WTC11 (cell line): ENCODE measurements at regions not wholly inside any gene's neighbourhood (a gene's known extent, or its start where the extent isn't known, plus 50 kb on each side); places are given as distances from the start of the nearest gene placed in this dataset.

Experiments used
- ATAC-seq: fragments of 200-7000 bp; cut with Tn5 transposase; 2 replicates; pipeline ENCODE4 v1.10.0; 2021; ENCODE audit warnings: mild to moderate bottlenecking, moderate library complexity
- CTCF ChIA-PET: fragments of 300-600 bp; sonication (Branson Sonifier 250); formaldehyde crosslinking; loops from one replicate; lab custom pipeline; 2021; ENCODE audit warnings: antibody characterized with exemption; lab: Charles Lee
- POLR2A ChIA-PET: fragments of 350-600 bp; sonication (Branson Sonifier 250); formaldehyde crosslinking; loops from one replicate; lab custom pipeline; 2021; ENCODE audit warnings: antibody characterized with exemption; lab: Charles Lee
- DNase-seq: peaks from one replicate; pipeline ENCODE4 v3.0.0; 2021; ENCODE audit warnings: low spot score
- H3K27ac Mint-ChIP-seq: 2 replicates; pipeline ENCODE4 v1.8.0; 2021; ENCODE audit warnings: mixed read lengths
- H3K27me3 Mint-ChIP-seq: 2 replicates; pipeline ENCODE4 v1.8.0; 2021; ENCODE audit warnings: low read depth, mild to moderate bottlenecking, moderate library complexity, mixed read lengths
- H3K36me3 Mint-ChIP-seq: 2 replicates; pipeline ENCODE4 v1.8.0; 2021; ENCODE audit warnings: mixed read lengths
- H3K4me1 Mint-ChIP-seq: 2 replicates; pipeline ENCODE4 v1.8.0; 2022; ENCODE audit warnings: mixed read lengths
- H3K4me3 Mint-ChIP-seq: 2 replicates; pipeline ENCODE4 v1.8.0; 2021; ENCODE audit warnings: mild to moderate bottlenecking, moderate library complexity, mixed read lengths
- H3K9me3 Mint-ChIP-seq: 2 replicates; pipeline ENCODE4 v1.8.0; 2021; ENCODE audit warnings: mixed read lengths
- AFF4 ChIP-seq: sonication (generic); formaldehyde crosslinking; IDR thresholded peaks from 2 replicates; pipeline ENCODE4 v1.8.1; 2023; ENCODE audit warnings: mild to moderate bottlenecking, missing genetic modification reagents, borderline replicate concordance
- ATF1 ChIP-seq: sonication (generic); formaldehyde crosslinking; IDR thresholded peaks from 2 replicates; pipeline ENCODE4 v1.8.1; 2023; ENCODE audit warnings: mild to moderate bottlenecking, moderate library complexity, missing genetic modification reagents
- CREM ChIP-seq: sonication (generic); formaldehyde crosslinking; IDR thresholded peaks from 2 replicates; pipeline ENCODE4 v1.8.1; 2022; ENCODE audit warnings: mild to moderate bottlenecking, missing genetic modification reagents, moderate library complexity
- E2F4 ChIP-seq: sonication (generic); formaldehyde crosslinking; IDR thresholded peaks from 2 replicates; pipeline ENCODE4 v1.8.1; 2022; ENCODE audit warnings: low read depth, mild to moderate bottlenecking, moderate library complexity, missing genetic modification reagents, borderline replicate concordance
- ELF4 ChIP-seq: sonication (generic); formaldehyde crosslinking; IDR thresholded peaks from 2 replicates; pipeline ENCODE4 v1.8.1; 2022; ENCODE audit warnings: low read depth, mild to moderate bottlenecking, moderate library complexity, missing genetic modification reagents
- ETV6 ChIP-seq: sonication (generic); formaldehyde crosslinking; IDR thresholded peaks from 2 replicates; pipeline ENCODE4 v1.8.1; 2022; ENCODE audit warnings: mild to moderate bottlenecking, missing genetic modification reagents
- FOXK1 ChIP-seq: sonication (generic); formaldehyde crosslinking; IDR thresholded peaks from 2 replicates; pipeline ENCODE4 v1.8.0; 2022; ENCODE audit warnings: mild to moderate bottlenecking, moderate library complexity, missing genetic modification reagents
- FOXP1 ChIP-seq: sonication (generic); formaldehyde crosslinking; IDR thresholded peaks from 2 replicates; pipeline ENCODE4 v1.8.0; 2022; ENCODE audit warnings: missing genetic modification reagents, mild to moderate bottlenecking, moderate library complexity, borderline replicate concordance
- HMGA2 ChIP-seq: fragments of 250-450 bp; sonication (Bioruptor Pico); IDR thresholded peaks from 2 replicates; pipeline ENCODE4 v1.4.0; 2021; ENCODE audit warnings: mild to moderate bottlenecking, moderate library complexity
- HMGXB4 ChIP-seq: sonication (generic); formaldehyde crosslinking; IDR thresholded peaks from 2 replicates; pipeline ENCODE4 v1.8.1; 2023; ENCODE audit warnings: mild to moderate bottlenecking, moderate library complexity, missing genetic modification reagents
- MAX ChIP-seq: sonication (generic); formaldehyde crosslinking; IDR thresholded peaks from 2 replicates; pipeline ENCODE4 v1.8.0; 2022; ENCODE audit warnings: mild to moderate bottlenecking, missing genetic modification reagents
- PRRX2 ChIP-seq: fragments of 250-450 bp; sonication (Bioruptor Pico); IDR thresholded peaks from 2 replicates; pipeline ENCODE4 v1.8.0; 2021; ENCODE audit warnings: mild to moderate bottlenecking
- RORB ChIP-seq: fragments of 250-450 bp; sonication (Bioruptor Pico); IDR thresholded peaks from 2 replicates; pipeline ENCODE4 v1.9.0; 2021; ENCODE audit warnings: mild to moderate bottlenecking
- ZBTB21 ChIP-seq: sonication (generic); formaldehyde crosslinking; IDR thresholded peaks from 2 replicates; pipeline ENCODE4 v1.8.1; 2023; ENCODE audit warnings: mild to moderate bottlenecking, missing genetic modification reagents, borderline replicate concordance
- TF ChIP-seq, protein P1 (sequence below): sonication (generic); formaldehyde crosslinking; IDR thresholded peaks from 2 replicates; pipeline ENCODE4 v1.8.0; 2023; ENCODE audit warnings: missing genetic modification reagents
- TF ChIP-seq, protein P2 (sequence below): sonication (generic); formaldehyde crosslinking; IDR thresholded peaks from 2 replicates; pipeline ENCODE4 v1.8.1; 2022; ENCODE audit warnings: missing genetic modification reagents, borderline replicate concordance
- TF ChIP-seq, protein P3 (sequence below): sonication (generic); formaldehyde crosslinking; IDR thresholded peaks from 2 replicates; pipeline ENCODE4 v1.8.1; 2023; ENCODE audit warnings: mild to moderate bottlenecking, missing genetic modification reagents, moderate library complexity
- TF ChIP-seq, protein P4 (sequence below): sonication (generic); formaldehyde crosslinking; IDR thresholded peaks from 2 replicates; pipeline ENCODE4 v1.8.1; 2022; ENCODE audit warnings: mild to moderate bottlenecking, missing genetic modification reagents, moderate library complexity, borderline replicate concordance
- TF ChIP-seq, protein P5 (sequence below): sonication (generic); formaldehyde crosslinking; conservative IDR thresholded peaks from 2 replicates; pipeline ENCODE4 v1.8.1; 2022; ENCODE audit warnings: mild to moderate bottlenecking, missing genetic modification reagents
- TF ChIP-seq, protein P6 (sequence below): sonication (generic); formaldehyde crosslinking; IDR thresholded peaks from 2 replicates; pipeline ENCODE4 v1.8.1; 2022; ENCODE audit warnings: mild to moderate bottlenecking, moderate library complexity, missing genetic modification reagents

DNA sequence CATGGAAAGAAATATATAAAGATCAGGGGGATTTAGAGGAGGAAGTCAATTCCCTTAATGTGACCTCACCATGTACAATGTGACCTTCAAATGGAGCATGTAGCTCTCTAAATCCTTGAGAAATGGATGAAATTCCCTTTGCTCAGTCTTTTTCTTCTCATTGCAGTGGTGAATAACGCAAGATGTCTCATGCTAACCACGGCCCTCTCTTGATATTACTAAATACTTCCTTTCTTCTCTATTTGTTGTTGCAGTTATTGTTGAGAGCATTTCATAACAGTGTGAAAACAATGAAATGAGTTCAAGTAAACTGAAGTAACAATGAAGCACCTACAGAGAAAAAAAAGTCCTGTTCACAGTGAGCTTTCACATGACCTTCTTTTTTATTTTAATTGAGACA lies 55.6 kb downstream of the ZNF281 start:
- H3K9me3 Mint-ChIP-seq, result no peaks in the 10 kb centered on the region
- no peak overlapping the region for H3K4me3 Mint-ChIP-seq
- POLR2A ChIA-PET, result interaction anchor here (2.2 kb wide), 1 partner anchor 11 kb away, joined by 5 read pairs; no protein-coding TSS in a partner anchor
- CTCF ChIA-PET, result no interaction called here
- no peak for DNase-seq
- no peak overlapping the region for H3K27ac Mint-ChIP-seq
- TF ChIP-seq FOXP1 (CRISPR knock-in tag), result no peak
- TF ChIP-seq FOXK1 (CRISPR knock-in tag), result no peak
- TF ChIP-seq ELF4 (CRISPR knock-in tag), result no peak
- TF ChIP-seq RORB (CRISPR knock-in tag), result no peak
- no peak for TF ChIP-seq HMGA2 (CRISPR knock-in tag)
- TF ChIP-seq, protein P1, sequence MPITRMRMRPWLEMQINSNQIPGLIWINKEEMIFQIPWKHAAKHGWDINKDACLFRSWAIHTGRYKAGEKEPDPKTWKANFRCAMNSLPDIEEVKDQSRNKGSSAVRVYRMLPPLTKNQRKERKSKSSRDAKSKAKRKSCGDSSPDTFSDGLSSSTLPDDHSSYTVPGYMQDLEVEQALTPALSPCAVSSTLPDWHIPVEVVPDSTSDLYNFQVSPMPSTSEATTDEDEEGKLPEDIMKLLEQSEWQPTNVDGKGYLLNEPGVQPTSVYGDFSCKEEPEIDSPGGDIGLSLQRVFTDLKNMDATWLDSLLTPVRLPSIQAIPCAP (CRISPR knock-in tag), result no peak
- TF ChIP-seq AFF4 (CRISPR knock-in tag), result no peak
- TF ChIP-seq, protein P2, sequence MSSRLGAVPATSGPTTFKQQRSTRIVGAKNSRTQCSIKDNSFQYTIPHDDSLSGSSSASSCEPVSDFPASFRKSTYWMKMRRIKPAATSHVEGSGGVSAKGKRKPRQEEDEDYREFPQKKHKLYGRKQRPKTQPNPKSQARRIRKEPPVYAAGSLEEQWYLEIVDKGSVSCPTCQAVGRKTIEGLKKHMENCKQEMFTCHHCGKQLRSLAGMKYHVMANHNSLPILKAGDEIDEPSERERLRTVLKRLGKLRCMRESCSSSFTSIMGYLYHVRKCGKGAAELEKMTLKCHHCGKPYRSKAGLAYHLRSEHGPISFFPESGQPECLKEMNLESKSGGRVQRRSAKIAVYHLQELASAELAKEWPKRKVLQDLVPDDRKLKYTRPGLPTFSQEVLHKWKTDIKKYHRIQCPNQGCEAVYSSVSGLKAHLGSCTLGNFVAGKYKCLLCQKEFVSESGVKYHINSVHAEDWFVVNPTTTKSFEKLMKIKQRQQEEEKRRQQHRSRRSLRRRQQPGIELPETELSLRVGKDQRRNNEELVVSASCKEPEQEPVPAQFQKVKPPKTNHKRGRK (CRISPR knock-in tag), result no peak
- TF ChIP-seq, protein P3, sequence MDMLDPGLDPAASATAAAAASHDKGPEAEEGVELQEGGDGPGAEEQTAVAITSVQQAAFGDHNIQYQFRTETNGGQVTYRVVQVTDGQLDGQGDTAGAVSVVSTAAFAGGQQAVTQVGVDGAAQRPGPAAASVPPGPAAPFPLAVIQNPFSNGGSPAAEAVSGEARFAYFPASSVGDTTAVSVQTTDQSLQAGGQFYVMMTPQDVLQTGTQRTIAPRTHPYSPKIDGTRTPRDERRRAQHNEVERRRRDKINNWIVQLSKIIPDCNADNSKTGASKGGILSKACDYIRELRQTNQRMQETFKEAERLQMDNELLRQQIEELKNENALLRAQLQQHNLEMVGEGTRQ (CRISPR knock-in tag), result no peak
- no peak for TF ChIP-seq PRRX2 (CRISPR knock-in tag)
- TF ChIP-seq, protein P4, sequence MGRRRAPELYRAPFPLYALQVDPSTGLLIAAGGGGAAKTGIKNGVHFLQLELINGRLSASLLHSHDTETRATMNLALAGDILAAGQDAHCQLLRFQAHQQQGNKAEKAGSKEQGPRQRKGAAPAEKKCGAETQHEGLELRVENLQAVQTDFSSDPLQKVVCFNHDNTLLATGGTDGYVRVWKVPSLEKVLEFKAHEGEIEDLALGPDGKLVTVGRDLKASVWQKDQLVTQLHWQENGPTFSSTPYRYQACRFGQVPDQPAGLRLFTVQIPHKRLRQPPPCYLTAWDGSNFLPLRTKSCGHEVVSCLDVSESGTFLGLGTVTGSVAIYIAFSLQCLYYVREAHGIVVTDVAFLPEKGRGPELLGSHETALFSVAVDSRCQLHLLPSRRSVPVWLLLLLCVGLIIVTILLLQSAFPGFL (CRISPR knock-in tag), result no peak
- no peak for TF ChIP-seq ATF1 (CRISPR knock-in tag)
- TF ChIP-seq MAX (CRISPR knock-in tag), result no peak
- TF ChIP-seq CREM, result no peak
- TF ChIP-seq, protein P5, sequence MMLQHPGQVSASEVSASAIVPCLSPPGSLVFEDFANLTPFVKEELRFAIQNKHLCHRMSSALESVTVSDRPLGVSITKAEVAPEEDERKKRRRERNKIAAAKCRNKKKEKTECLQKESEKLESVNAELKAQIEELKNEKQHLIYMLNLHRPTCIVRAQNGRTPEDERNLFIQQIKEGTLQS, result no peak
- TF ChIP-seq ZBTB21 (CRISPR knock-in tag), result no peak
- no peak for TF ChIP-seq ETV6 (CRISPR knock-in tag)
- ATAC-seq, result no peak
- no peaks in the 10 kb centered on the region for H3K36me3 Mint-ChIP-seq
- no peaks in the 10 kb centered on the region for H3K27me3 Mint-ChIP-seq
- peaks cover 34% of the 10 kb centered on the region for H3K4me1 Mint-ChIP-seq

- Mint-ChIP-seq H3K27me3 (no peaks in the 10 kb centered on the region), H3K4me1 (peaks cover 34% of the 10 kb centered on the region), H3K27ac (peak overlapping the region; percentile 78; the same call in 1 of the 2 replicates), H3K36me3 (no peaks in the 10 kb centered on the region), H3K4me3 (no peak overlapping the region), H3K9me3 (no peaks in the 10 kb centered on the region)
- POLR2A ChIA-PET, result interaction anchor here (2.2 kb wide), 1 partner anchor 12 kb away, joined by 5 read pairs; no protein-coding TSS in a partner anchor
- CTCF ChIA-PET, result interaction anchor here (0.6 to 1.3 kb wide), 2 partner anchors 12 to 668 kb away, joined by 3 to 5 read pairs; no protein-coding TSS in a partner anchor
- TF ChIP-seq FOXP1 (CRISPR knock-in tag) (no peak), RORB (CRISPR knock-in tag) (no peak), HMGXB4 (no peak), E2F4 (CRISPR knock-in tag) (no peak)
- TF ChIP-seq, protein P6, sequence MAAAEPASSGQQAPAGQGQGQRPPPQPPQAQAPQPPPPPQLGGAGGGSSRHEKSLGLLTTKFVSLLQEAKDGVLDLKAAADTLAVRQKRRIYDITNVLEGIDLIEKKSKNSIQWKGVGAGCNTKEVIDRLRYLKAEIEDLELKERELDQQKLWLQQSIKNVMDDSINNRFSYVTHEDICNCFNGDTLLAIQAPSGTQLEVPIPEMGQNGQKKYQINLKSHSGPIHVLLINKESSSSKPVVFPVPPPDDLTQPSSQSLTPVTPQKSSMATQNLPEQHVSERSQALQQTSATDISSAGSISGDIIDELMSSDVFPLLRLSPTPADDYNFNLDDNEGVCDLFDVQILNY (CRISPR knock-in tag), result no peak
- ATAC-seq, result no peak; the same call in 1 of the 2 replicates
- DNase-seq, result no peak
These were observed 56.6 kb downstream of the ZNF281 start for GRCh38 chr1:200353232-200353631.
